ENCODE measurements at regions not wholly inside any gene's neighbourhood (a gene's known extent, or its start where the extent isn't known, plus 50 kb on each side); places are given as distances from the start of the nearest gene placed in this dataset.

- TF ChIP-seq CTCF (conservative IDR thresholded peaks at IDR 0.05) (no peak), ZFX (IDR thresholded peaks at IDR 0.05) (no peak)
Observed at GRCh38 chr5:9790276-9790675, 160.1 kb upstream of the TAS2R1 start.
